ENCODE measurements at regions not wholly inside any gene's neighbourhood (a gene's known extent, or its start where the extent isn't known, plus 50 kb on each side); places are given as distances from the start of the nearest gene placed in this dataset.

DNA sequence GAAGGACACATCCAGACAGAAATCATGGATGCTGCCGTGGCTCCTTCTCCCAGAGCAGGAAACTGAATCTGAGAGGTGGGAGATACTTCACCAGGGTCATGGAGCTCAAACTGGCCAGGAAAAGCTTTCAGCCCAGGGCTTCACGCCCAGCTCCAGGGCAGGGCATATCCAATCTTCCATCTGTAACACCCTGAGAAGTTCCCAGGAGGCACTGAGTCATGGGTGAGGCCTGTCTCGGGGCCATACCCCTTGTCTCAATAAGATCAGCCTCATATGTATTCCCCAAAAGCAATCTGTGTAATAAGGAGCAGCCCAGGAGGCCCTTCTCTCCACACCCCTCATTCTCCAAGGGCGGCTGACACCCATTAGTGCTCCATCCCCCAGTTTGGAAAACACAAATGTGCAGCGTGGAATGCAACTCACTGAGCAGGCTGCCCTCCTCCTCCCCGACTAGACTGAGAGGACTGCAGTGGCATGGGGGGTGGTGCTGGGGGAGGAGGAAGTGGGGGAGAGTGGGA is 439.3 kb upstream of the SULF2 start:
- TF ChIP-seq, protein P1, sequence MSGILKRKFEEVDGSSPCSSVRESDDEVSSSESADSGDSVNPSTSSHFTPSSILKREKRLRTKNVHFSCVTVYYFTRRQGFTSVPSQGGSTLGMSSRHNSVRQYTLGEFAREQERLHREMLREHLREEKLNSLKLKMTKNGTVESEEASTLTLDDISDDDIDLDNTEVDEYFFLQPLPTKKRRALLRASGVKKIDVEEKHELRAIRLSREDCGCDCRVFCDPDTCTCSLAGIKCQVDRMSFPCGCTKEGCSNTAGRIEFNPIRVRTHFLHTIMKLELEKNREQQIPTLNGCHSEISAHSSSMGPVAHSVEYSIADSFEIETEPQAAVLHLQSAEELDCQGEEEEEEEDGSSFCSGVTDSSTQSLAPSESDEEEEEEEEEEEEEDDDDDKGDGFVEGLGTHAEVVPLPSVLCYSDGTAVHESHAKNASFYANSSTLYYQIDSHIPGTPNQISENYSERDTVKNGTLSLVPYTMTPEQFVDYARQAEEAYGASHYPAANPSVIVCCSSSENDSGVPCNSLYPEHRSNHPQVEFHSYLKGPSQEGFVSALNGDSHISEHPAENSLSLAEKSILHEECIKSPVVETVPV (CRISPR knock-in tag; IDR thresholded peaks at IDR 0.05): no peak
- TF ChIP-seq ISL1 (CRISPR knock-in tag; IDR thresholded peaks at IDR 0.05) (no peak), ZNF565 (CRISPR knock-in tag; conservative IDR thresholded peaks at IDR 0.05; ENCODE audit: low read depth) (no peak), ARNTL (CRISPR knock-in tag; IDR thresholded peaks at IDR 0.05; ENCODE audit: borderline replicate concordance, low read depth) (no peak), ESRRG (CRISPR knock-in tag; IDR thresholded peaks at IDR 0.05) (no peak), ZNF8 (CRISPR knock-in tag; IDR thresholded peaks at IDR 0.05) (no peak), ZFP3 (CRISPR knock-in tag; IDR thresholded peaks at IDR 0.05) (no peak), RARB (CRISPR knock-in tag; IDR thresholded peaks at IDR 0.05) (no peak), GLIS3 (CRISPR knock-in tag; IDR thresholded peaks at IDR 0.05) (no peak), ZNF70 (CRISPR knock-in tag; IDR thresholded peaks at IDR 0.05) (no peak), OSR1 (CRISPR knock-in tag; IDR thresholded peaks at IDR 0.05) (no peak), ZC3H10 (CRISPR knock-in tag; IDR thresholded peaks at IDR 0.05) (no peak), CSDC2 (CRISPR knock-in tag; IDR thresholded peaks at IDR 0.05) (no peak)
- TF ChIP-seq, protein P2, sequence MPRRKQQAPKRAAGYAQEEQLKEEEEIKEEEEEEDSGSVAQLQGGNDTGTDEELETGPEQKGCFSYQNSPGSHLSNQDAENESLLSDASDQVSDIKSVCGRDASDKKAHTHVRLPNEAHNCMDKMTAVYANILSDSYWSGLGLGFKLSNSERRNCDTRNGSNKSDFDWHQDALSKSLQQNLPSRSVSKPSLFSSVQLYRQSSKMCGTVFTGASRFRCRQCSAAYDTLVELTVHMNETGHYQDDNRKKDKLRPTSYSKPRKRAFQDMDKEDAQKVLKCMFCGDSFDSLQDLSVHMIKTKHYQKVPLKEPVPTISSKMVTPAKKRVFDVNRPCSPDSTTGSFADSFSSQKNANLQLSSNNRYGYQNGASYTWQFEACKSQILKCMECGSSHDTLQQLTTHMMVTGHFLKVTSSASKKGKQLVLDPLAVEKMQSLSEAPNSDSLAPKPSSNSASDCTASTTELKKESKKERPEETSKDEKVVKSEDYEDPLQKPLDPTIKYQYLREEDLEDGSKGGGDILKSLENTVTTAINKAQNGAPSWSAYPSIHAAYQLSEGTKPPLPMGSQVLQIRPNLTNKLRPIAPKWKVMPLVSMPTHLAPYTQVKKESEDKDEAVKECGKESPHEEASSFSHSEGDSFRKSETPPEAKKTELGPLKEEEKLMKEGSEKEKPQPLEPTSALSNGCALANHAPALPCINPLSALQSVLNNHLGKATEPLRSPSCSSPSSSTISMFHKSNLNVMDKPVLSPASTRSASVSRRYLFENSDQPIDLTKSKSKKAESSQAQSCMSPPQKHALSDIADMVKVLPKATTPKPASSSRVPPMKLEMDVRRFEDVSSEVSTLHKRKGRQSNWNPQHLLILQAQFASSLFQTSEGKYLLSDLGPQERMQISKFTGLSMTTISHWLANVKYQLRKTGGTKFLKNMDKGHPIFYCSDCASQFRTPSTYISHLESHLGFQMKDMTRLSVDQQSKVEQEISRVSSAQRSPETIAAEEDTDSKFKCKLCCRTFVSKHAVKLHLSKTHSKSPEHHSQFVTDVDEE (CRISPR knock-in tag; IDR thresholded peaks at IDR 0.05): no peak
- TF ChIP-seq, protein P3, sequence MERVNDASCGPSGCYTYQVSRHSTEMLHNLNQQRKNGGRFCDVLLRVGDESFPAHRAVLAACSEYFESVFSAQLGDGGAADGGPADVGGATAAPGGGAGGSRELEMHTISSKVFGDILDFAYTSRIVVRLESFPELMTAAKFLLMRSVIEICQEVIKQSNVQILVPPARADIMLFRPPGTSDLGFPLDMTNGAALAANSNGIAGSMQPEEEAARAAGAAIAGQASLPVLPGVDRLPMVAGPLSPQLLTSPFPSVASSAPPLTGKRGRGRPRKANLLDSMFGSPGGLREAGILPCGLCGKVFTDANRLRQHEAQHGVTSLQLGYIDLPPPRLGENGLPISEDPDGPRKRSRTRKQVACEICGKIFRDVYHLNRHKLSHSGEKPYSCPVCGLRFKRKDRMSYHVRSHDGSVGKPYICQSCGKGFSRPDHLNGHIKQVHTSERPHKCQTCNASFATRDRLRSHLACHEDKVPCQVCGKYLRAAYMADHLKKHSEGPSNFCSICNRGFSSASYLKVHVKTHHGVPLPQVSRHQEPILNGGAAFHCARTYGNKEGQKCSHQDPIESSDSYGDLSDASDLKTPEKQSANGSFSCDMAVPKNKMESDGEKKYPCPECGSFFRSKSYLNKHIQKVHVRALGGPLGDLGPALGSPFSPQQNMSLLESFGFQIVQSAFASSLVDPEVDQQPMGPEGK (CRISPR knock-in tag; IDR thresholded peaks at IDR 0.05; ENCODE audit: borderline replicate concordance): no peak
- TF ChIP-seq, protein P4, sequence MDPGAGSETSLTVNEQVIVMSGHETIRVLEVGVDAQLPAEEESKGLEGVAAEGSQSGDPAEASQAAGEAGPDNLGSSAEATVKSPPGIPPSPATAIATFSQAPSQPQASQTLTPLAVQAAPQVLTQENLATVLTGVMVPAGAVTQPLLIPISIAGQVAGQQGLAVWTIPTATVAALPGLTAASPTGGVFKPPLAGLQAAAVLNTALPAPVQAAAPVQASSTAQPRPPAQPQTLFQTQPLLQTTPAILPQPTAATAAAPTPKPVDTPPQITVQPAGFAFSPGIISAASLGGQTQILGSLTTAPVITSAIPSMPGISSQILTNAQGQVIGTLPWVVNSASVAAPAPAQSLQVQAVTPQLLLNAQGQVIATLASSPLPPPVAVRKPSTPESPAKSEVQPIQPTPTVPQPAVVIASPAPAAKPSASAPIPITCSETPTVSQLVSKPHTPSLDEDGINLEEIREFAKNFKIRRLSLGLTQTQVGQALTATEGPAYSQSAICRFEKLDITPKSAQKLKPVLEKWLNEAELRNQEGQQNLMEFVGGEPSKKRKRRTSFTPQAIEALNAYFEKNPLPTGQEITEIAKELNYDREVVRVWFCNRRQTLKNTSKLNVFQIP (CRISPR knock-in tag; IDR thresholded peaks at IDR 0.05; ENCODE audit: borderline replicate concordance, low read depth): no peak
- ATAC-seq: no peak

DNA sequence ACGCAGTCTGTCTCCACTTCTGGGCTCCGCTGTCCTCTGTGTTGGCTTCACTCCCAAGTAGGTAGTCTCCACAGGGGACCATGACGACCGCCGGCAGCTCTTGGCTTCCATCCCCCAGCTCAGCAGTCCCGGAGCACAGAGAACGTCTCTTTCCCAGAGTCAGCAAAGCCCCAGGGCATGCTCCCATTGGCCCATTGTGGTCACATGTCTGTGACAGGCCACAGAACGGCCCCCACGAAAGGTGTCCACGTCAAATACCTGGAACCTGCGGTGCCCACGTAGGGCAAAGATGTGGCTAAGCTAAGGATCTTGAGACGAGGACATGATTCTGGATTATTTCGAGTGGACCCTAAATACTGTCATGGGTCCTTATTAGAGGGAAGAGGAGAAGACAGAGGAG is 438.4 kb upstream of the SULF2 start:
- ATAC-seq: no peak
- no peak for TF ChIP-seq ZFP30 (CRISPR knock-in tag; IDR thresholded peaks at IDR 0.05)
- no peak for TF ChIP-seq OSR1 (CRISPR knock-in tag; IDR thresholded peaks at IDR 0.05)
- TF ChIP-seq, protein P5, sequence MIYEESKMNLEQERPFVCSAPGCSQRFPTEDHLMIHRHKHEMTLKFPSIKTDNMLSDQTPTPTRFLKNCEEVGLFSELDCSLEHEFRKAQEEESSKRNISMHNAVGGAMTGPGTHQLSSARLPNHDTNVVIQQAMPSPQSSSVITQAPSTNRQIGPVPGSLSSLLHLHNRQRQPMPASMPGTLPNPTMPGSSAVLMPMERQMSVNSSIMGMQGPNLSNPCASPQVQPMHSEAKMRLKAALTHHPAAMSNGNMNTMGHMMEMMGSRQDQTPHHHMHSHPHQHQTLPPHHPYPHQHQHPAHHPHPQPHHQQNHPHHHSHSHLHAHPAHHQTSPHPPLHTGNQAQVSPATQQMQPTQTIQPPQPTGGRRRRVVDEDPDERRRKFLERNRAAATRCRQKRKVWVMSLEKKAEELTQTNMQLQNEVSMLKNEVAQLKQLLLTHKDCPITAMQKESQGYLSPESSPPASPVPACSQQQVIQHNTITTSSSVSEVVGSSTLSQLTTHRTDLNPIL (CRISPR knock-in tag; IDR thresholded peaks at IDR 0.05; ENCODE audit: low read depth): no peak

DNA sequence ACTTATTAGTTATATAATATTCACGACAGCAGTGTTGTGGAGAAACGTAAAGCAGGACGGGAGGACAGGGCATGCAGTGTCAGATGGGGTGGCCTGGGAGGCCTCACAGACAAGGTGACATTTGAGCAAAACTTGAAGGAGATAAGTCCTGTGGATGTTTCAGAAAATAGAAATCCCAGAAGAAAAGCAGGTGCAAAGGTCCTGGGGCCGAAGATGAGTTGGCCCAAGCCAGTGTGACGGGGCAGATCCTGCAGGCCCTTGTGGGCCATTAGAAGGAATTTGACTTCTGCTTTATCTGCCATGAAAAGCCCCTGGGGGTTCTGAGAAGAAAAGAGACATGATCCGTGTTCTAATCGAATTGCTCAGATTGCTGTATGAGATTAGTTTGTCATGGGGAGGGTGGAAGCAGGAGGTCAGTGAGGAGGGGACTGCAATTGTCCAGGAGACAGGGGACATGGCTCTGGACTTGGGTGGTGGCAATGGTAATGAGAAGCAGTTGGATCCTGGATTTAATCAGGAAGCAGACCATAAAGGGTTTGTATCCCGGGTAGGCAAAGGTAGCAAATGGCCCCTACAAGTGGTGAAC is 437.4 kb upstream of the SULF2 start:
- TF ChIP-seq ZNF565 (CRISPR knock-in tag; conservative IDR thresholded peaks at IDR 0.05; ENCODE audit: low read depth) (no peak), OSR1 (CRISPR knock-in tag; IDR thresholded peaks at IDR 0.05) (no peak), ZC3H10 (CRISPR knock-in tag; IDR thresholded peaks at IDR 0.05) (no peak), SNAI2 (CRISPR knock-in tag; IDR thresholded peaks at IDR 0.05) (no peak), PPARA (CRISPR knock-in tag; IDR thresholded peaks at IDR 0.05; ENCODE audit: borderline replicate concordance) (no peak), BACH2 (CRISPR knock-in tag; IDR thresholded peaks at IDR 0.05; ENCODE audit: borderline replicate concordance) (no peak), CSDC2 (CRISPR knock-in tag; IDR thresholded peaks at IDR 0.05) (no peak)
- TF ChIP-seq, protein P4 (CRISPR knock-in tag; IDR thresholded peaks at IDR 0.05; ENCODE audit: borderline replicate concordance, low read depth): no peak
- TF ChIP-seq, protein P3 (CRISPR knock-in tag; IDR thresholded peaks at IDR 0.05; ENCODE audit: borderline replicate concordance): no peak
- no peak for ATAC-seq

Data from SK-N-SH treated with all-trans-retinoic acid at 6 μM for 48 hours (cell line).